ENCODE measurements at regions not wholly inside any gene's neighbourhood (a gene's known extent, or its start where the extent isn't known, plus 50 kb on each side); places are given as distances from the start of the nearest gene placed in this dataset.

- no peak overlapping the region for H3K4me3 ChIP-seq (ENCODE audit: control insufficient read depth, low read depth, low read length)
- DNase-seq (ENCODE audit: low read depth), result no peak
- no peak for TF ChIP-seq CTCF (IDR thresholded peaks at IDR 0.05; ENCODE audit: control insufficient read depth, insufficient read depth, low read depth, low read length, missing control alignments)
These were observed 114.0 kb downstream of the KCTD12 start for GRCh38 chr13:76772241-76772640.

GRCh38 chr13:76769271-76769791, 116.9 kb downstream of the KCTD12 start:
- peak; percentile 8 for DNase-seq (ENCODE audit: low read depth)
- TF ChIP-seq CTCF (IDR thresholded peaks at IDR 0.05; ENCODE audit: control insufficient read depth, insufficient read depth, low read depth, low read length, missing control alignments), result no peak
- H3K4me3 ChIP-seq (ENCODE audit: control insufficient read depth, low read depth, low read length), result no peak overlapping the region

- DNase-seq (ENCODE audit: low read depth), result no peak
- H3K4me3 ChIP-seq (ENCODE audit: control insufficient read depth, low read depth, low read length), result no peak overlapping the region
- TF ChIP-seq CTCF (IDR thresholded peaks at IDR 0.05; ENCODE audit: control insufficient read depth, insufficient read depth, low read depth, low read length, missing control alignments), result no peak
These were observed 117.8 kb downstream of the KCTD12 start for GRCh38 chr13:76768384-76768783.

GRCh38 chr13:76764916-76765315, 121.3 kb downstream of the KCTD12 start:
- no peak overlapping the region for H3K4me3 ChIP-seq (ENCODE audit: control insufficient read depth, low read depth, low read length)
- DNase-seq (ENCODE audit: low read depth), result no peak
- TF ChIP-seq CTCF (IDR thresholded peaks at IDR 0.05; ENCODE audit: control insufficient read depth, insufficient read depth, low read depth, low read length, missing control alignments), result no peak

- DNase-seq (ENCODE audit: low read depth), result no peak
- TF ChIP-seq CTCF (IDR thresholded peaks at IDR 0.05; ENCODE audit: control insufficient read depth, insufficient read depth, low read depth, low read length, missing control alignments), result no peak
- H3K4me3 ChIP-seq (ENCODE audit: control insufficient read depth, low read depth, low read length), result no peak overlapping the region
These were observed 121.8 kb downstream of the KCTD12 start for GRCh38 chr13:76764429-76764828.

- no peak overlapping the region for H3K4me3 ChIP-seq (ENCODE audit: control insufficient read depth, low read depth, low read length)
- DNase-seq (ENCODE audit: low read depth), result no peak
- no peak for TF ChIP-seq CTCF (IDR thresholded peaks at IDR 0.05; ENCODE audit: control insufficient read depth, insufficient read depth, low read depth, low read length, missing control alignments)
These were observed 123.5 kb downstream of the KCTD12 start for GRCh38 chr13:76762721-76763120.

GRCh38 chr13:76759877-76760276, 126.3 kb downstream of the KCTD12 start:
- no peak overlapping the region for H3K4me3 ChIP-seq (ENCODE audit: control insufficient read depth, low read depth, low read length)
- no peak for DNase-seq (ENCODE audit: low read depth)
- no peak for TF ChIP-seq CTCF (IDR thresholded peaks at IDR 0.05; ENCODE audit: control insufficient read depth, insufficient read depth, low read depth, low read length, missing control alignments)

Data from AG09309 (cell line).